ENCODE measurements at regions not wholly inside any gene's neighbourhood (a gene's known extent, or its start where the extent isn't known, plus 50 kb on each side); places are given as distances from the start of the nearest gene placed in this dataset.

DNA sequence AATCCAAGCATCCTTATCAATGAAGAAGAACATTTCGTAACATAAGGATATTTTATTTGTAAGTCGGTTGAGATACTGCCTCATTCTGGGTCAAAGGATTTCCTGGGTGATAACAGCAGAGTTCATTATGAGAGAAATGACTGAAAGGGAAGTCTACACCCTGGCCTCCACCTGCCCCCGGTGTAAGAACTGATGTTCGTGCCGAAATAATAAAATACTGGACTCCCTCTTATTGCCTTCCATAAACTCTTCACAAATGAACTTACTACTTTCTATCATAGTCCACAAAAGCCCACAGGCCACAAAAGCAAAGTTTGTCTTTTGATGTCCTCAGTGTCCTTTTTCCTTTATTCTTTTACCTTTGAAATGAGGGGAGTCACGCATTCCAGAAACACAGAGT, 174.4 kb downstream of the SERPINI1 start:
- Histone ChIP-seq H3K36me3 (replicated peaks; ENCODE audit: insufficient read depth, low read length) (no peaks in the 10 kb centered on the region), H2AFZ (ENCODE audit: low read length) (no peak overlapping the region), H3F3A (ENCODE audit: insufficient read depth, low read length) (no peaks in the 10 kb centered on the region), H3K9ac (ENCODE audit: low read length) (no peak overlapping the region), H3K9me3 (replicated peaks; ENCODE audit: insufficient read depth, low read length) (no peaks in the 10 kb centered on the region), H3K9me2 (replicated peaks; ENCODE audit: insufficient read depth, low read length) (no peaks in the 10 kb centered on the region), H3K4me2 (ENCODE audit: low read depth, low read length) (no peak overlapping the region), H3K79me2 (ENCODE audit: low read length) (no peaks in the 10 kb centered on the region), H3K27me3 (replicated peaks; ENCODE audit: insufficient read depth, low read length) (no peaks in the 10 kb centered on the region), H4K20me1 (ENCODE audit: insufficient read depth, low read length) (no peaks in the 10 kb centered on the region), H3K4me3 (ENCODE audit: low read length) (no peak overlapping the region), H3K4me1 (ENCODE audit: low read length) (no peaks in the 10 kb centered on the region), H3K27ac (ENCODE audit: low read length) (no peak overlapping the region)
- no peak for DNase-seq
- TF ChIP-seq, protein P1, sequence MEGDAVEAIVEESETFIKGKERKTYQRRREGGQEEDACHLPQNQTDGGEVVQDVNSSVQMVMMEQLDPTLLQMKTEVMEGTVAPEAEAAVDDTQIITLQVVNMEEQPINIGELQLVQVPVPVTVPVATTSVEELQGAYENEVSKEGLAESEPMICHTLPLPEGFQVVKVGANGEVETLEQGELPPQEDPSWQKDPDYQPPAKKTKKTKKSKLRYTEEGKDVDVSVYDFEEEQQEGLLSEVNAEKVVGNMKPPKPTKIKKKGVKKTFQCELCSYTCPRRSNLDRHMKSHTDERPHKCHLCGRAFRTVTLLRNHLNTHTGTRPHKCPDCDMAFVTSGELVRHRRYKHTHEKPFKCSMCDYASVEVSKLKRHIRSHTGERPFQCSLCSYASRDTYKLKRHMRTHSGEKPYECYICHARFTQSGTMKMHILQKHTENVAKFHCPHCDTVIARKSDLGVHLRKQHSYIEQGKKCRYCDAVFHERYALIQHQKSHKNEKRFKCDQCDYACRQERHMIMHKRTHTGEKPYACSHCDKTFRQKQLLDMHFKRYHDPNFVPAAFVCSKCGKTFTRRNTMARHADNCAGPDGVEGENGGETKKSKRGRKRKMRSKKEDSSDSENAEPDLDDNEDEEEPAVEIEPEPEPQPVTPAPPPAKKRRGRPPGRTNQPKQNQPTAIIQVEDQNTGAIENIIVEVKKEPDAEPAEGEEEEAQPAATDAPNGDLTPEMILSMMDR (IDR thresholded peaks at IDR 0.05; ENCODE audit: low read length), result no peak
- TF ChIP-seq EZH2phosphoT487 (IDR thresholded peaks at IDR 0.05; ENCODE audit: low read length), result no peak
- no peak for TF ChIP-seq EZH2 (optimal IDR thresholded peaks at IDR 0.05; ENCODE audit: low read depth, low read length)

DNA sequence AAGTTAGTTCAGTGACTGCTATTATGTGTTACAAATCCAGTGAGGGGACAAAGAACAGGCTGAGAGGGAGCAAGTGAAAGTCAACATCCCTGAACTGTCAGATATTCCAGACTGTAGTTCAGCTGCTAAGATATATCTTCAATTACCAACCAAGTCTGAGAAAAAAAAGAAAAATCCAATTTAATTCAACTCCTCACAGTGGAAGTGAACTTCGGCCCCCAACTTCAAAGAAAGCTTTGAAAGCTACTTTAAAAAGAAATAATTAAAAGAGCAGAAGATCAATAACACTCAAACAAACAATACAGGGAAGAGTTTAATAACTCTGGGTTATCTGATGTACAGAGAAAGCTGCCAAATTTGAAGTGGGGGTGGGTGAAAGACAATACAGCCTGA, 174.0 kb downstream of the SERPINI1 start:
- H3K4me2 ChIP-seq (ENCODE audit: low read depth, low read length), result no peak overlapping the region
- H3K9me3 ChIP-seq (replicated peaks; ENCODE audit: insufficient read depth, low read length), result no peaks in the 10 kb centered on the region
- no peak overlapping the region for H3K4me3 ChIP-seq (ENCODE audit: low read length)
- H3K27ac ChIP-seq (ENCODE audit: low read length), result no peak overlapping the region
- no peak for TF ChIP-seq EZH2 (optimal IDR thresholded peaks at IDR 0.05; ENCODE audit: low read depth, low read length)
- TF ChIP-seq, protein P1 (IDR thresholded peaks at IDR 0.05; ENCODE audit: low read length), result no peak
- no peak for TF ChIP-seq EZH2phosphoT487 (IDR thresholded peaks at IDR 0.05; ENCODE audit: low read length)
- DNase-seq, result no peak
- no peaks in the 10 kb centered on the region for H3K4me1 ChIP-seq (ENCODE audit: low read length)
- H3K9ac ChIP-seq (ENCODE audit: low read length), result no peak overlapping the region
- no peaks in the 10 kb centered on the region for H3K9me2 ChIP-seq (replicated peaks; ENCODE audit: insufficient read depth, low read length)
- no peaks in the 10 kb centered on the region for H3F3A ChIP-seq (ENCODE audit: insufficient read depth, low read length)
- H3K27me3 ChIP-seq (replicated peaks; ENCODE audit: insufficient read depth, low read length), result no peaks in the 10 kb centered on the region
- H3K79me2 ChIP-seq (ENCODE audit: low read length), result no peaks in the 10 kb centered on the region
- H3K36me3 ChIP-seq (replicated peaks; ENCODE audit: insufficient read depth, low read length), result no peaks in the 10 kb centered on the region
- H4K20me1 ChIP-seq (ENCODE audit: insufficient read depth, low read length), result no peaks in the 10 kb centered on the region
- no peak overlapping the region for H2AFZ ChIP-seq (ENCODE audit: low read length)

DNA sequence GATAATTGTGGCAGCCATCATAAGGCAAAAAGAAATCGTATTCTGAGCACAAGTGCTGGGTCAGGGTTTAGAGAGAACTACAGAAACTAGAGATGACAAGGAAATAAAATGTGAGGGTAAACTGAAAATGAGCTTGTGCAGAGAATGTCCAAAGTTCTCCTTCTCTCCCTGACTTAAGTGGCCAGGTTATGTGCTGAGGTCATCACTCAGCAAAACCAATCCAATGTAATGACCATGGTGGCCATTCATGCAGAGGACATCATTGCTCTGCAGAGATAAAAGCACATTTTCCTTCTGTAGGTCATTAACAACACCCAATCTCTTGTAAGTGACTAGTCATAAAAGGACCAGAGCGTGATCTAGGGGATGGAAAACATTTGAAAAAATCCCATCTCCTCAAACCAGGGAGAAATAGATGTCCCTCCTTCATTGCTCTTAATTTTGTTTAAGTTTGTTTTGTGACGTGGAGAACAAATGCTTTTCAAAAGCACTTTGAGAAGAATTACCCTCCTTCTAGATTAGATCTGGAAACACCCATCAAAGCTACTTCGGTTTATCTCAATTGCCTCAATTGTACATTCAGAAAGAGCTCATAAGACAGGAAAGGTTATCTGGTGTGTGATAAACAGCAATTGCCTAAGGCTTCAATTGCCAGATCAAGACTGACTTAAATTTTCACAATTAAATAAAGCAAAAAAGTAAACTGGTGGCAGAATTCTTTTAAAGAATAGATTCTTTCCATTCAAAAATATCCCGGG, 173.4 kb downstream of the SERPINI1 start:
- TF ChIP-seq EZH2phosphoT487 (IDR thresholded peaks at IDR 0.05; ENCODE audit: low read length) (no peak), EZH2 (optimal IDR thresholded peaks at IDR 0.05; ENCODE audit: low read depth, low read length) (no peak)
- TF ChIP-seq, protein P1 (IDR thresholded peaks at IDR 0.05; ENCODE audit: low read length), result no peak
- Histone ChIP-seq H3K9me3 (replicated peaks; ENCODE audit: insufficient read depth, low read length) (no peaks in the 10 kb centered on the region), H3K4me2 (ENCODE audit: low read depth, low read length) (no peak overlapping the region), H3K27ac (ENCODE audit: low read length) (no peak overlapping the region), H3K36me3 (replicated peaks; ENCODE audit: insufficient read depth, low read length) (no peaks in the 10 kb centered on the region), H3K79me2 (ENCODE audit: low read length) (no peaks in the 10 kb centered on the region), H3K4me3 (ENCODE audit: low read length) (no peak overlapping the region), H3K9me2 (replicated peaks; ENCODE audit: insufficient read depth, low read length) (no peaks in the 10 kb centered on the region), H2AFZ (ENCODE audit: low read length) (no peak overlapping the region), H3K4me1 (ENCODE audit: low read length) (no peaks in the 10 kb centered on the region), H4K20me1 (ENCODE audit: insufficient read depth, low read length) (no peaks in the 10 kb centered on the region), H3F3A (ENCODE audit: insufficient read depth, low read length) (no peaks in the 10 kb centered on the region), H3K9ac (ENCODE audit: low read length) (no peak overlapping the region), H3K27me3 (replicated peaks; ENCODE audit: insufficient read depth, low read length) (no peaks in the 10 kb centered on the region)
- DNase-seq, result no peak
